ENCODE measurements at regions not wholly inside any gene's neighbourhood (a gene's known extent, or its start where the extent isn't known, plus 50 kb on each side); places are given as distances from the start of the nearest gene placed in this dataset.

GRCh38 chr15:46213551-46213950, 578.7 kb downstream of the SQOR start:
- no peak for DNase-seq
- Histone ChIP-seq H3K9me3 (ENCODE audit: low read length) (peaks cover 16% of the 10 kb centered on the region), H3K36me3 (ENCODE audit: insufficient read depth, low read length) (no peaks in the 10 kb centered on the region), H3K9me2 (replicated peaks; ENCODE audit: insufficient read depth, low read length) (no peaks in the 10 kb centered on the region; the same call in 1 of the 2 replicates), H4K20me1 (ENCODE audit: insufficient read depth, low read depth, low read length) (no peaks in the 10 kb centered on the region), H2AFZ (ENCODE audit: low read length) (no peak overlapping the region), H3K27me3 (ENCODE audit: low read length) (no peaks in the 10 kb centered on the region), H3K4me2 (ENCODE audit: low read depth, low read length, poor library complexity, severe bottlenecking) (no peak overlapping the region), H3K9ac (ENCODE audit: low read length) (no peak overlapping the region), H3K27ac (ENCODE audit: low read length) (no peak overlapping the region), H3K79me2 (ENCODE audit: low read length) (no peaks in the 10 kb centered on the region), H3K4me3 (ENCODE audit: low read length) (no peak overlapping the region), H3K4me1 (ENCODE audit: low read length) (no peaks in the 10 kb centered on the region)

- no peak overlapping the region for H3K4me2 ChIP-seq (ENCODE audit: low read depth, low read length, poor library complexity, severe bottlenecking)
- no peak overlapping the region for H3K9ac ChIP-seq (ENCODE audit: low read length)
- H3K4me1 ChIP-seq (ENCODE audit: low read length) = no peaks in the 10 kb centered on the region
- no peaks in the 10 kb centered on the region for H3K9me2 ChIP-seq (replicated peaks; ENCODE audit: insufficient read depth, low read length)
- no peak overlapping the region for H2AFZ ChIP-seq (ENCODE audit: low read length)
- H3K4me3 ChIP-seq (ENCODE audit: low read length) = no peak overlapping the region
- H3K27ac ChIP-seq (ENCODE audit: low read length) = no peak overlapping the region
- no peak for DNase-seq
- H3K79me2 ChIP-seq (ENCODE audit: low read length) = no peaks in the 10 kb centered on the region
- H3K27me3 ChIP-seq (ENCODE audit: low read length) = no peaks in the 10 kb centered on the region
- no peaks in the 10 kb centered on the region for H4K20me1 ChIP-seq (ENCODE audit: insufficient read depth, low read depth, low read length)
- peaks cover 12% of the 10 kb centered on the region; the same call in 1 of the 2 replicates for H3K9me3 ChIP-seq (ENCODE audit: low read length)
- H3K36me3 ChIP-seq (ENCODE audit: insufficient read depth, low read length) = no peaks in the 10 kb centered on the region
These were observed 588.0 kb downstream of the SQOR start for GRCh38 chr15:46222826-46223225.

GRCh38 chr15:46229263-46229662, 594.4 kb downstream of the SQOR start:
- Histone ChIP-seq H3K4me2 (ENCODE audit: low read depth, low read length, poor library complexity, severe bottlenecking) (no peak overlapping the region), H3K9me3 (ENCODE audit: low read length) (peaks cover 24% of the 10 kb centered on the region), H4K20me1 (ENCODE audit: insufficient read depth, low read depth, low read length) (no peaks in the 10 kb centered on the region), H3K27ac (ENCODE audit: low read length) (no peak overlapping the region), H3K9me2 (replicated peaks; ENCODE audit: insufficient read depth, low read length) (no peaks in the 10 kb centered on the region), H3K9ac (ENCODE audit: low read length) (no peak overlapping the region), H3K79me2 (ENCODE audit: low read length) (no peaks in the 10 kb centered on the region), H3K4me3 (ENCODE audit: low read length) (no peak overlapping the region), H3K27me3 (ENCODE audit: low read length) (no peaks in the 10 kb centered on the region), H2AFZ (ENCODE audit: low read length) (no peak overlapping the region), H3K36me3 (ENCODE audit: insufficient read depth, low read length) (no peaks in the 10 kb centered on the region), H3K4me1 (ENCODE audit: low read length) (no peaks in the 10 kb centered on the region)
- no peak for DNase-seq

- no peaks in the 10 kb centered on the region for H3K27me3 ChIP-seq (ENCODE audit: low read length)
- no peak overlapping the region for H2AFZ ChIP-seq (ENCODE audit: low read length)
- no peaks in the 10 kb centered on the region for H3K36me3 ChIP-seq (ENCODE audit: insufficient read depth, low read length)
- no peaks in the 10 kb centered on the region for H4K20me1 ChIP-seq (ENCODE audit: insufficient read depth, low read depth, low read length)
- no peak overlapping the region for H3K4me2 ChIP-seq (ENCODE audit: low read depth, low read length, poor library complexity, severe bottlenecking)
- H3K9me3 ChIP-seq (ENCODE audit: low read length) = peaks cover 30% of the 10 kb centered on the region
- no peak overlapping the region for H3K9ac ChIP-seq (ENCODE audit: low read length)
- no peak for DNase-seq
- no peaks in the 10 kb centered on the region for H3K4me1 ChIP-seq (ENCODE audit: low read length)
- H3K79me2 ChIP-seq (ENCODE audit: low read length) = no peaks in the 10 kb centered on the region
- H3K4me3 ChIP-seq (ENCODE audit: low read length) = no peak overlapping the region
- no peaks in the 10 kb centered on the region for H3K9me2 ChIP-seq (replicated peaks; ENCODE audit: insufficient read depth, low read length)
- H3K27ac ChIP-seq (ENCODE audit: low read length) = no peak overlapping the region
These were observed 597.0 kb downstream of the SQOR start for GRCh38 chr15:46231786-46232185.

- no peak overlapping the region for H3K4me2 ChIP-seq (ENCODE audit: low read depth, low read length, poor library complexity, severe bottlenecking)
- H3K9me2 ChIP-seq (replicated peaks; ENCODE audit: insufficient read depth, low read length) = no peaks in the 10 kb centered on the region
- H3K79me2 ChIP-seq (ENCODE audit: low read length) = no peaks in the 10 kb centered on the region
- no peak overlapping the region for H3K9ac ChIP-seq (ENCODE audit: low read length)
- DNase-seq = no peak
- H3K4me1 ChIP-seq (ENCODE audit: low read length) = no peaks in the 10 kb centered on the region
- H4K20me1 ChIP-seq (ENCODE audit: insufficient read depth, low read depth, low read length) = no peaks in the 10 kb centered on the region
- H3K27me3 ChIP-seq (ENCODE audit: low read length) = no peaks in the 10 kb centered on the region
- no peaks in the 10 kb centered on the region for H3K36me3 ChIP-seq (ENCODE audit: insufficient read depth, low read length)
- no peak overlapping the region for H2AFZ ChIP-seq (ENCODE audit: low read length)
- no peak overlapping the region for H3K27ac ChIP-seq (ENCODE audit: low read length)
- no peak overlapping the region for H3K4me3 ChIP-seq (ENCODE audit: low read length)
- peaks cover 29% of the 10 kb centered on the region for H3K9me3 ChIP-seq (ENCODE audit: low read length)
These were observed 597.6 kb downstream of the SQOR start for GRCh38 chr15:46232471-46232870.

- no peaks in the 10 kb centered on the region for H3K4me1 ChIP-seq (ENCODE audit: low read length)
- H3K4me3 ChIP-seq (ENCODE audit: low read length) = no peak overlapping the region
- H3K4me2 ChIP-seq (ENCODE audit: low read depth, low read length, poor library complexity, severe bottlenecking) = no peak overlapping the region
- no peaks in the 10 kb centered on the region for H3K9me2 ChIP-seq (replicated peaks; ENCODE audit: insufficient read depth, low read length)
- no peaks in the 10 kb centered on the region for H3K79me2 ChIP-seq (ENCODE audit: low read length)
- peaks cover 18% of the 10 kb centered on the region for H3K9me3 ChIP-seq (ENCODE audit: low read length)
- no peaks in the 10 kb centered on the region for H4K20me1 ChIP-seq (ENCODE audit: insufficient read depth, low read depth, low read length)
- no peaks in the 10 kb centered on the region for H3K36me3 ChIP-seq (ENCODE audit: insufficient read depth, low read length)
- DNase-seq = no peak
- no peak overlapping the region for H3K27ac ChIP-seq (ENCODE audit: low read length)
- no peak overlapping the region for H3K9ac ChIP-seq (ENCODE audit: low read length)
- H2AFZ ChIP-seq (ENCODE audit: low read length) = no peak overlapping the region
- H3K27me3 ChIP-seq (ENCODE audit: low read length) = no peaks in the 10 kb centered on the region
These were observed 608.1 kb downstream of the SQOR start for GRCh38 chr15:46242935-46243334.

GRCh38 chr15:46251903-46252302, 617.1 kb downstream of the SQOR start:
- H3K4me2 ChIP-seq (ENCODE audit: low read depth, low read length, poor library complexity, severe bottlenecking) = no peak overlapping the region
- no peak overlapping the region for H3K9ac ChIP-seq (ENCODE audit: low read length)
- H3K79me2 ChIP-seq (ENCODE audit: low read length) = no peaks in the 10 kb centered on the region

GRCh38 chr15:46258056-46258455, 623.2 kb downstream of the SQOR start:
- H3K9me3 ChIP-seq (ENCODE audit: low read length) = peaks cover 6% of the 10 kb centered on the region; the same call in 1 of the 2 replicates
- DNase-seq = no peak
- H3K4me1 ChIP-seq (ENCODE audit: low read length) = no peaks in the 10 kb centered on the region
- H3K27ac ChIP-seq (ENCODE audit: low read length) = no peak overlapping the region
- H3K4me3 ChIP-seq (ENCODE audit: low read length) = no peak overlapping the region
- H3K9me2 ChIP-seq (replicated peaks; ENCODE audit: insufficient read depth, low read length) = no peaks in the 10 kb centered on the region
- no peaks in the 10 kb centered on the region for H4K20me1 ChIP-seq (ENCODE audit: insufficient read depth, low read depth, low read length)
- H3K27me3 ChIP-seq (ENCODE audit: low read length) = no peaks in the 10 kb centered on the region
- H3K9ac ChIP-seq (ENCODE audit: low read length) = no peak overlapping the region
- no peaks in the 10 kb centered on the region for H3K36me3 ChIP-seq (ENCODE audit: insufficient read depth, low read length)
- no peak overlapping the region for H3K4me2 ChIP-seq (ENCODE audit: low read depth, low read length, poor library complexity, severe bottlenecking)
- no peak overlapping the region for H2AFZ ChIP-seq (ENCODE audit: low read length)
- H3K79me2 ChIP-seq (ENCODE audit: low read length) = no peaks in the 10 kb centered on the region

More at GRCh38 chr15:46251903-46252302, 617.1 kb downstream of the SQOR start:
- 0 out of 2 replicates have a peak, but pooled peaks cover 5% of the 10 kb centered on the region for H3K9me3 ChIP-seq (ENCODE audit: low read length)
- no peak overlapping the region for H2AFZ ChIP-seq (ENCODE audit: low read length)
- H3K4me1 ChIP-seq (ENCODE audit: low read length) = no peaks in the 10 kb centered on the region
- H3K4me3 ChIP-seq (ENCODE audit: low read length) = no peak overlapping the region
- H3K9me2 ChIP-seq (replicated peaks; ENCODE audit: insufficient read depth, low read length) = no peaks in the 10 kb centered on the region
- no peaks in the 10 kb centered on the region for H4K20me1 ChIP-seq (ENCODE audit: insufficient read depth, low read depth, low read length)
- no peak overlapping the region for H3K27ac ChIP-seq (ENCODE audit: low read length)
- DNase-seq = no peak
- no peaks in the 10 kb centered on the region for H3K36me3 ChIP-seq (ENCODE audit: insufficient read depth, low read length)
- no peaks in the 10 kb centered on the region for H3K27me3 ChIP-seq (ENCODE audit: low read length)

- H3K9me3 ChIP-seq (ENCODE audit: low read length) = peaks cover 11% of the 10 kb centered on the region
- H3K79me2 ChIP-seq (ENCODE audit: low read length) = no peaks in the 10 kb centered on the region
- no peaks in the 10 kb centered on the region for H3K9me2 ChIP-seq (replicated peaks; ENCODE audit: insufficient read depth, low read length)
- H3K27ac ChIP-seq (ENCODE audit: low read length) = no peak overlapping the region
- H3K27me3 ChIP-seq (ENCODE audit: low read length) = no peaks in the 10 kb centered on the region
- H3K4me2 ChIP-seq (ENCODE audit: low read depth, low read length, poor library complexity, severe bottlenecking) = no peak overlapping the region
- no peak overlapping the region for H3K4me3 ChIP-seq (ENCODE audit: low read length)
- H3K4me1 ChIP-seq (ENCODE audit: low read length) = no peaks in the 10 kb centered on the region
- H3K9ac ChIP-seq (ENCODE audit: low read length) = no peak overlapping the region
- DNase-seq = no peak
- no peak overlapping the region for H2AFZ ChIP-seq (ENCODE audit: low read length)
- no peaks in the 10 kb centered on the region for H4K20me1 ChIP-seq (ENCODE audit: insufficient read depth, low read depth, low read length)
- no peaks in the 10 kb centered on the region for H3K36me3 ChIP-seq (ENCODE audit: insufficient read depth, low read length)
These were observed 626.1 kb downstream of the SQOR start for GRCh38 chr15:46260937-46261336.
